ENCODE measurements at regions not wholly inside any gene's neighbourhood (a gene's known extent, or its start where the extent isn't known, plus 50 kb on each side); places are given as distances from the start of the nearest gene placed in this dataset.

DNA sequence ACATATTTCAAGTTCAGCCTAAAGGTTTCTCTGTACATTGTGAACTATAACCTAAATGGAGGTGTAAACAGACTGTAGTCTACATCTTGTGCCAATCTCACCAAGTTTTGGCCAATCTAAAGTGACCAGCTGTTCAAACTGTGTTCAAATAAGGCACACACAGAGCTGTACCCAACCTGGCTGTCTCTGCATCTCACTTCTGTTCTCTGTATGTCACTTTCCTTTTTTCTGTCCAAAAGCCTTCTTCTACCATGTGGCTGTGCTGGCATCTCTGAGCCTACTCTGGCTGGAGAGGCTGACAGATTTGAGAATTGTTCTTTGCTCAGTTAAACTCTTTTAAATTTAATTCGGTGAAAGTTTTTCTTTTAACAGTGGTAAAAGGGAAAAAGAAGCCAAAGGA, 817.9 kb downstream of the SOCS6 start:
- H3K27ac ChIP-seq: no peak overlapping the region
- no peak for ATAC-seq

GRCh38 chr18:71105994-71106546, 817.2 kb downstream of the SOCS6 start:
- DNase-seq (no peak), ATAC-seq (no peak)
- Histone ChIP-seq H3K27me3 (no peaks in the 10 kb centered on the region), H3K4me3 (no peak overlapping the region), H3K36me3 (no peaks in the 10 kb centered on the region), H3K9me3 (no peaks in the 10 kb centered on the region), H3K27ac (no peak overlapping the region), H3K4me1 (no peaks in the 10 kb centered on the region)
- no peak for TF ChIP-seq CTCF (IDR thresholded peaks at IDR 0.05)
- intact Hi-C loops (cut with DNase I): no loop called here

More for the DNA sequence above, 817.9 kb downstream of the SOCS6 start:
- no peaks in the 10 kb centered on the region for H3K36me3 ChIP-seq
- H3K27me3 ChIP-seq: no peaks in the 10 kb centered on the region
- no peak overlapping the region for H3K4me3 ChIP-seq
- no peaks in the 10 kb centered on the region for H3K9me3 ChIP-seq
- no peaks in the 10 kb centered on the region for H3K4me1 ChIP-seq
- TF ChIP-seq CTCF (IDR thresholded peaks at IDR 0.05): no peak
- intact Hi-C loops (cut with DNase I): no loop called here
- no peak for DNase-seq

DNA sequence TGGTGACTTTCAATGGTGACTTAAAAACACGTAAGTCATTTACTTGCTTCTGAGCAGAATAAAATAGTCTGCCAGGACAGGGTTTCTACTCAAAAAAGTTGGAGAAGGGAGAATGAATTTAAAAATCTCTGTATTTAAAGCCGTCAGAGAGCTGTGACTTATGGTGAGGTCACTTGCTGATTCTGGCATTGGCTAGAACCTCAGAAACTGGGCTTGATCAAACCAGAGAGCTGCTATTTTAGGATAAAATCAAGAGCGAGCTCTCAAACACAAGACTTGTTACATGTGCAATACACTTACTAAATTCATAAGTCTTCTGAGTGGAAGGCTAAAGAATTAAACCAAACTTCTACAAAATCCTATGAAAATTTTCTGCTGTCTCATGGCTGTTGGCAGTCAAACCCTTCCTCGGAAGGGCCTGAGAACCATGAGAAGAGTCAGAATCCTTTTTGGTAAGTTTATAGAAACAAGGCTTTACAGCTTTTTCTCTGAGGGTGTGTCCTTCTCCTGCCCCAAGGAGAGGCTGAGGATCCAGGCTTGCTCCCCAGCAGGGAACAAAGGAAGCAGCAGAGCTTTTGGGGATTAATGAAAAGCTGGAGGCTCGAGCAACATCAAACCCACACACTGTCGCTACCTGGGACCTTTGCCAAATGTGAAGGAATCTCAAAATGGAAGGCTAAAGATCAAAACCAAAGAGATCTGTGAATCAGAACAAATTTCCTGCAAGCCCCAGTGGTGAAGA, 816.4 kb downstream of the SOCS6 start:
- TF ChIP-seq CTCF (IDR thresholded peaks at IDR 0.05): no peak
- Histone ChIP-seq H3K27me3 (no peaks in the 10 kb centered on the region), H3K4me1 (no peaks in the 10 kb centered on the region), H3K27ac (no peak overlapping the region), H3K36me3 (no peaks in the 10 kb centered on the region), H3K9me3 (no peaks in the 10 kb centered on the region), H3K4me3 (no peak overlapping the region)
- no peak for DNase-seq
- intact Hi-C loops (cut with DNase I): no loop called here
- ATAC-seq: no peak

DNA sequence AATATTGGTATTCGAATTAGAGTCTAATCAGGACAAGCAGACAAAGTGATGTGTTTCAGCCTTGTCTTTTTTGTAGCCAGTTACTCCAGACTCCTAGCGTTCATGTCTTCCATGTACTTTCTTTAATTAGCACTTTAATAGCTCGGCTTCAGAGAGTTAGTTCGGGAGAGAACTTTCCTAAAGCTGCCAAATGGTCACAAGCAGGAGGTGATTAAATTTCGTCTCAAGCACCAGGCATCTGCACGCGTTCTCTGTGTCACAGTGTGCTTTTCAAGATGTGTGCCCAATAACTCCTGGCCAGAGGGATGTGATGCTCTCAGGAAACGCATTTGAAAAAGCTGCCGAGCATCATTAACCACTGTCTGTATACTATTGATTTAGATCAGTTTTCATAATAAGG, 790.8 kb downstream of the SOCS6 start:
- H3K4me3 ChIP-seq: no peak overlapping the region
- no peaks in the 10 kb centered on the region for H3K4me1 ChIP-seq
- no peaks in the 10 kb centered on the region for H3K9me3 ChIP-seq
- no peaks in the 10 kb centered on the region for H3K36me3 ChIP-seq
- TF ChIP-seq CTCF (IDR thresholded peaks at IDR 0.05): no peak
- no peak for DNase-seq
- no peak overlapping the region for H3K27ac ChIP-seq
- intact Hi-C loops (cut with DNase I): no loop called here
- H3K27me3 ChIP-seq: no peaks in the 10 kb centered on the region
- ATAC-seq: no peak

DNA sequence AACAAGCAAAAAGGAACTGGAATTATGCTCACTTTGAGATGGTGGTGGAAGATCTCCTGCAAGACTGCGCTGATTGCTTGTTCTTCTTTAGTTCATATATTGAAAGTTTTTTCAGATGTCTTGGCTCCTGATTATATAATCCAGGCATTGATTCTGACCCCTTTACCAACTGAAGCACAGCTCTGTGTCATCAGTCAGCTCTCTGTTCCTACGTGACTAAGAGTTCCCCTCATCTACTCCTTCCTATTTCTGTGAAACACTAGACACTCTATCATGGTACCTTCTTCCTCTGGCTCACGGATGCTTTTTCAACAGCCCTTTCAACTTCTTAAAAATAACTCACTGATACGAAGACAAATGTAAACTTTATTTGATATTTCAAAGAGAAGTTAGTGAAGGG, 788.6 kb downstream of the SOCS6 start:
- Histone ChIP-seq H3K4me3 (no peak overlapping the region), H3K4me1 (no peaks in the 10 kb centered on the region), H3K9me3 (no peaks in the 10 kb centered on the region), H3K27ac (no peak overlapping the region), H3K27me3 (no peaks in the 10 kb centered on the region), H3K36me3 (no peaks in the 10 kb centered on the region)
- ATAC-seq (no peak), DNase-seq (no peak)
- intact Hi-C loops (cut with DNase I): no loop called here
- TF ChIP-seq CTCF (IDR thresholded peaks at IDR 0.05): no peak

All from left lung (tissue), 4 donors.